H54 (cell line): ENCODE measurements at regions not wholly inside any gene's neighbourhood (a gene's known extent, or its start where the extent isn't known, plus 50 kb on each side); places are given as distances from the start of the nearest gene placed in this dataset.
A peak's percentile ranks its signal among the peaks of the same experiment; 100 is the strongest.
"Not testable (repeated sequence)": the region's sequence is repeated elsewhere in the genome, so short reads cannot be mapped to it uniquely, and the experiment has no call there.

Experiments
- DNase-seq: peaks from one replicate; pipeline ENCODE4 v3.0.0; 2011; ENCODE audit warnings: low spot score, mixed read lengths; ENCODE audit not compliant: insufficient read length
- FAIRE-seq: peaks from 3 replicates; lab custom pipeline; 2011; peaks lifted over from hg19 to GRCh38; lab: Jason Lieb, UNC
- POLR2A ChIP-seq: IDR thresholded peaks from 2 replicates; pipeline ENCODE4 v1.6.1; 2011; ENCODE audit warnings: low read depth, mild to moderate bottlenecking, low read length

GRCh38 chr4:55008166-55009056 is 117.0 kb downstream of the KDR start:
- FAIRE-seq, result no peak
- DNase-seq, result peak; percentile 12

GRCh38 chr4:55005910-55006309 is 119.5 kb downstream of the KDR start:
- FAIRE-seq (no peak), DNase-seq (no peak)
- no peak for TF ChIP-seq POLR2A

More at GRCh38 chr4:55008166-55009056, 117.0 kb downstream of the KDR start:
- no peak for TF ChIP-seq POLR2A

GRCh38 chr4:55004831-55005230 is 120.6 kb downstream of the KDR start:
- TF ChIP-seq POLR2A, result no peak
- FAIRE-seq (no peak), DNase-seq (no peak)

- no peak for FAIRE-seq
- no peak for TF ChIP-seq POLR2A
- DNase-seq, result no peak
These were observed 123.0 kb downstream of the KDR start for GRCh38 chr4:55002431-55002830.

- FAIRE-seq (no peak), DNase-seq (no peak)
- TF ChIP-seq POLR2A, result no peak
These were observed 123.9 kb downstream of the KDR start for GRCh38 chr4:55001538-55001937.

GRCh38 chr4:54999003-54999402 is 126.4 kb downstream of the KDR start:
- no peak for DNase-seq
- no peak for FAIRE-seq
- TF ChIP-seq POLR2A, result no peak

GRCh38 chr4:54993473-54994026 is 131.8 kb downstream of the KDR start:
- not testable (repeated sequence) for DNase-seq, FAIRE-seq

- FAIRE-seq, result no peak
- TF ChIP-seq POLR2A, result no peak
- DNase-seq, result no peak
These were observed 133.1 kb downstream of the KDR start for GRCh38 chr4:54992266-54992665.

- DNase-seq, result no peak
- TF ChIP-seq POLR2A, result no peak
- no peak for FAIRE-seq
These were observed 136.7 kb downstream of the KDR start for GRCh38 chr4:54988655-54989054.

- DNase-seq, result no peak
- FAIRE-seq, result no peak
- TF ChIP-seq POLR2A, result no peak
These were observed 139.1 kb downstream of the KDR start for GRCh38 chr4:54986095-54986846.

GRCh38 chr4:54976682-54977081 is 148.7 kb downstream of the KDR start:
- TF ChIP-seq POLR2A, result no peak
- no peak for FAIRE-seq
- no peak for DNase-seq

GRCh38 chr4:54976031-54976430 is 149.4 kb downstream of the KDR start:
- TF ChIP-seq POLR2A, result no peak
- no peak for FAIRE-seq
- DNase-seq, result no peak

GRCh38 chr4:54973784-54974183 is 151.6 kb downstream of the KDR start:
- FAIRE-seq, result no peak
- no peak for TF ChIP-seq POLR2A
- no peak for DNase-seq

- TF ChIP-seq POLR2A, result no peak
- DNase-seq (peak; percentile 15), FAIRE-seq (no peak)
These were observed 153.9 kb downstream of the KDR start for GRCh38 chr4:54971474-54971950.
